ENCODE measurements at regions not wholly inside any gene's neighbourhood (a gene's known extent, or its start where the extent isn't known, plus 50 kb on each side); places are given as distances from the start of the nearest gene placed in this dataset.

- no peak for TF ChIP-seq ZBTB33 (IDR thresholded peaks at IDR 0.05; ENCODE audit: extremely low read depth, insufficient replicate concordance, low read length)
- no peak for TF ChIP-seq ZNF274 (IDR thresholded peaks at IDR 0.05; ENCODE audit: low read depth, low read length)
- TF ChIP-seq SIN3A (IDR thresholded peaks at IDR 0.05; ENCODE audit: low read depth), result no peak
- TF ChIP-seq FOSL1 (IDR thresholded peaks at IDR 0.05; ENCODE audit: low read depth), result no peak
- TF ChIP-seq MAX (IDR thresholded peaks at IDR 0.05), result no peak
Measured at GRCh38 chr15:46456456-46456855, 821.6 kb downstream of the SQOR start (continued).

- DNase-seq (ENCODE audit: low read depth, low spot score) (no peak), ATAC-seq (no peak)
- Histone ChIP-seq H3K9me3 (ENCODE audit: control insufficient read depth in 1 of 2, insufficient read depth in 1 of 2, low read depth in 1 of 2, low read length in 2 of 2) (peaks cover 23 to 32% of the 10 kb centered on the region in 2 experiments; a peak in 3 of 4 replicates), H3K36me3 (ENCODE audit: control insufficient read depth in 1 of 2, insufficient read depth in 2 of 2, low read length in 2 of 2) (no peaks in the 10 kb centered on the region), H3K9me2 (ENCODE audit: insufficient read depth) (no peaks in the 10 kb centered on the region), H3K4me2 (ENCODE audit: low read length) (no peak overlapping the region), H3K79me2 (ENCODE audit: insufficient read depth, low read length) (no peaks in the 10 kb centered on the region), H4K20me1 (ENCODE audit: insufficient read depth) (no peaks in the 10 kb centered on the region), H3K4me1 (ENCODE audit: control insufficient read depth in 1 of 2, insufficient read depth in 2 of 2, low read length in 2 of 2) (no peaks in the 10 kb centered on the region), H3K27ac (ENCODE audit: low read depth, low read length) (no peak overlapping the region), H3K4me3 (replicated peaks in 1 of 2; ENCODE audit: low read depth in 1 of 2, low read length in 2 of 2) (no peak overlapping the region), H3K9ac (ENCODE audit: low read length) (no peak overlapping the region), H3K27me3 (ENCODE audit: insufficient read depth, low read length) (no peaks in the 10 kb centered on the region), H2AFZ (ENCODE audit: low read depth, low read length, poor library complexity, severe bottlenecking) (no peak overlapping the region)
- TF ChIP-seq FOSL1 (IDR thresholded peaks at IDR 0.05; ENCODE audit: low read depth) (no peak), ZFX (IDR thresholded peaks at IDR 0.05) (no peak), CBX3 (IDR thresholded peaks at IDR 0.05; ENCODE audit: low read depth) (no peak)
- CTCF ChIA-PET, result no interaction called here
- RAD21 ChIA-PET (ENCODE audit: low non-redundant PET in 1 of 2, low total read pairs in 2 of 2, uncharacterized antibody in 2 of 2, unreplicated experiment in 2 of 2), result no interaction called here
- POLR2A ChIA-PET, result no interaction called here
- intact Hi-C loops (cut with micrococcal nuclease), result no loop called here
- BruUV-seq (replicated peaks), result no TSS peak
Measured at GRCh38 chr15:46460431-46461094, 825.7 kb downstream of the SQOR start.

All from HCT116 (cell line).